ENCODE measurements at regions not wholly inside any gene's neighbourhood (a gene's known extent, or its start where the extent isn't known, plus 50 kb on each side); places are given as distances from the start of the nearest gene placed in this dataset.

- H3K36me3 Mint-ChIP-seq (ENCODE audit: unreplicated experiment), result no peaks in the 10 kb centered on the region
- no peaks in the 10 kb centered on the region for H3K9me3 Mint-ChIP-seq (ENCODE audit: unreplicated experiment)
- H3K27ac Mint-ChIP-seq (ENCODE audit: unreplicated experiment), result no peak overlapping the region
- no peaks in the 10 kb centered on the region for H3K27me3 Mint-ChIP-seq (ENCODE audit: unreplicated experiment)
- no peak for TF ChIP-seq CTCF (IDR thresholded peaks at IDR 0.05)
- peaks cover 18% of the 10 kb centered on the region for H3K4me1 Mint-ChIP-seq (ENCODE audit: unreplicated experiment)
- no peak for DNase-seq (ENCODE audit: extremely low spot score, unreplicated experiment)
- H3K4me3 Mint-ChIP-seq (ENCODE audit: unreplicated experiment), result no peak overlapping the region
Observed at GRCh38 chr12:11962860-11963259, 107.9 kb upstream of the BCL2L14 start.

- no peaks in the 10 kb centered on the region for H3K9me3 Mint-ChIP-seq (ENCODE audit: unreplicated experiment)
- no peak overlapping the region for H3K27ac Mint-ChIP-seq (ENCODE audit: unreplicated experiment)
- peaks cover 9% of the 10 kb centered on the region for H3K4me1 Mint-ChIP-seq (ENCODE audit: unreplicated experiment)
- no peaks in the 10 kb centered on the region for H3K27me3 Mint-ChIP-seq (ENCODE audit: unreplicated experiment)
- no peak for TF ChIP-seq CTCF (IDR thresholded peaks at IDR 0.05)
- H3K36me3 Mint-ChIP-seq (ENCODE audit: unreplicated experiment), result no peaks in the 10 kb centered on the region
- H3K4me3 Mint-ChIP-seq (ENCODE audit: unreplicated experiment), result no peak overlapping the region
- DNase-seq (ENCODE audit: extremely low spot score, unreplicated experiment), result no peak
Observed at GRCh38 chr12:11963841-11964471, 106.8 kb upstream of the BCL2L14 start.

- no peak overlapping the region for H3K4me3 Mint-ChIP-seq (ENCODE audit: unreplicated experiment)
- no peaks in the 10 kb centered on the region for H3K27me3 Mint-ChIP-seq (ENCODE audit: unreplicated experiment)
- no peak for DNase-seq (ENCODE audit: extremely low spot score, unreplicated experiment)
- H3K4me1 Mint-ChIP-seq (ENCODE audit: unreplicated experiment), result peaks cover 2% of the 10 kb centered on the region
- H3K9me3 Mint-ChIP-seq (ENCODE audit: unreplicated experiment), result no peaks in the 10 kb centered on the region
- no peak overlapping the region for H3K27ac Mint-ChIP-seq (ENCODE audit: unreplicated experiment)
- no peaks in the 10 kb centered on the region for H3K36me3 Mint-ChIP-seq (ENCODE audit: unreplicated experiment)
- TF ChIP-seq CTCF (IDR thresholded peaks at IDR 0.05), result no peak
Observed at GRCh38 chr12:11965258-11965910, 105.4 kb upstream of the BCL2L14 start.

- no peak for DNase-seq (ENCODE audit: extremely low spot score, unreplicated experiment)
Observed at GRCh38 chr12:11967376-11968047, 103.2 kb upstream of the BCL2L14 start.

More at GRCh38 chr12:11967376-11968047, 103.2 kb upstream of the BCL2L14 start:
- no peak overlapping the region for H3K27ac Mint-ChIP-seq (ENCODE audit: unreplicated experiment)
- H3K27me3 Mint-ChIP-seq (ENCODE audit: unreplicated experiment), result no peaks in the 10 kb centered on the region
- no peaks in the 10 kb centered on the region for H3K9me3 Mint-ChIP-seq (ENCODE audit: unreplicated experiment)
- H3K36me3 Mint-ChIP-seq (ENCODE audit: unreplicated experiment), result no peaks in the 10 kb centered on the region
- no peak for TF ChIP-seq CTCF (IDR thresholded peaks at IDR 0.05)
- no peak overlapping the region for H3K4me3 Mint-ChIP-seq (ENCODE audit: unreplicated experiment)
- no peaks in the 10 kb centered on the region for H3K4me1 Mint-ChIP-seq (ENCODE audit: unreplicated experiment)

Data from osteocyte (in vitro differentiated cells).